Activated CD4-positive, alpha-beta T cell treated with anti-CD3 and anti-CD28 coated beads, Interleukin-10, Interleukin-2, amounts not matched to agents 100 ng/mL and 50 ng/mL, durations not matched to agents 16 hours and 8 hours (primary cell): ENCODE measurements at regions not wholly inside any gene's neighbourhood (a gene's known extent, or its start where the extent isn't known, plus 50 kb on each side); places are given as distances from the start of the nearest gene placed in this dataset.

Experiments
- DNase-seq: peaks from one replicate; pipeline ENCODE4 v3.0.0-alpha.2; 2020

GRCh38 chr6:45830441-45831139 is 185.1 kb downstream of the CLIC5 start:
- DNase-seq = peak; percentile 94

- no peak for DNase-seq
Observed at GRCh38 chr6:45829873-45830272, 185.8 kb downstream of the CLIC5 start.

DNA sequence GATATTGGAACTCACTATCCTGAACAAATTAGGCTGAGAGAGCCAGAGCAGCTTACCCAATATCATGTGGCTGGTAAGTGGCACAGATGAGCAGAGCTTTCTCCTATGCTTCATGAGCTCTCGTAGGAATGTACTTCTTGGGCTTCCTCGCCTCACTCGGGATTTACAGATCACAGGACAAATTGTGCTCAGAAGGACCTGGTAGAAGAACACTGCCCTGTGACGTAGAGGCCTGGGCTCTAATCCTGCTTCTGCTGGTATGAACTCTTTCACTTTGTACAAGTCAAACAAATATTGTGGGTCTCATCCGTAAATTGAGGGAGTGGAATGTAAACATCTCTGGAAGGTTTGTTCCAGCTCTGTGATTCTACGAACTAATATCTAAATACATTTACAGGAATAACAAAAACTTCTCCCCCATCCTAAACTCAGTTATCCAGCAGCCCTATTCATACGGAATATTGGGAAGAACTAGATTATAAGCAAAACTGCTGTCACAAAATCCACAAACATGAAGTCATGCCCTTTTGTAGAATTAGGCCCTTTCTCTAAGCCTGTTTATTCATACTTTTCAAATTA is 187.6 kb downstream of the CLIC5 start:
- no peak for DNase-seq

DNA sequence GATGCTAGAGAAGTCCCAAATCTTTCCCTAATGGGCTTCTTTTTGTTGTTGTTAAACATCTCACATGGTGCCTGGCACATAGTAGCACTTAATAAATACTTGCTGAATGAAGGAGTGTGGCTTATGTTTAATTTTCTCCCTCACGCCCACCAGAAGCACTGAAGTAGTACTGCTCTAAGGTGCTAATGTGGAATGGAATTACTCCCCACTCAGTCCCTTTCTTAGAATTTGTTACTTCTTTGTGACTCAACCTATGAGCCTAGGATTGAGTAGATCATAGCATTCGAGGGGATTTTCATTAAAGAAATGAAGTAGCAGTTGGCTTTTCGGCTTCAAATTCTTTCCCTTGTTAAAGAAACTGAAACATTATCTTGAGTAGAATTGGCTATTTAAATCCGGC is 192.8 kb downstream of the CLIC5 start:
- peak; percentile 61 for DNase-seq

DNA sequence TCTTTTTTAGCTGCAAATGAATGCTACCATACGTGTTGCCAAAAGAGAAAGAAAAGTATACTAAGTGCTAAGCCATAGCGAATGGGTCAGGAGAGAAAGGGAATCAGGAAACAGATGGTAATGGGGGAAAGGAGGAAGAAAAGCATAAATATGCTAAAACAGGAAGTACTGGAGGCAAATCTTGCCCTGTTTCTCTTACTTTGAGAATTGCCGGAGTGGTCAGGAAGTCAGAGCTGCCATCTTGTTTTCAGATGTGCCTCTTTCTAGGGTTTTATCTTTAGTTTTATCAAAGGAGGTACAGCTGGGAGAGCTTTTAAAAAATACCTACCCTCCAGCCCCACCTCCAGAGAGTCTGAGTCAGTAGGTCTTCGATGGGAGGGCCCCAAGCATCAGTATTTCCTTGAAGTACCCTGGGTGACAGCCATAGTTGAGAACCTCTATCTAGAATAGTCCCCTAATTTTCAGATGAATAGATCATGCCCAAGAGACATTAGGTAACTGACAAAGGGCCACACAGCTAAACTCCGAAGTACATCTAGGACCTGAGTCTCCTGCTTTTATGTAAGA is 193.3 kb downstream of the CLIC5 start:
- DNase-seq = peak; percentile 67

DNA sequence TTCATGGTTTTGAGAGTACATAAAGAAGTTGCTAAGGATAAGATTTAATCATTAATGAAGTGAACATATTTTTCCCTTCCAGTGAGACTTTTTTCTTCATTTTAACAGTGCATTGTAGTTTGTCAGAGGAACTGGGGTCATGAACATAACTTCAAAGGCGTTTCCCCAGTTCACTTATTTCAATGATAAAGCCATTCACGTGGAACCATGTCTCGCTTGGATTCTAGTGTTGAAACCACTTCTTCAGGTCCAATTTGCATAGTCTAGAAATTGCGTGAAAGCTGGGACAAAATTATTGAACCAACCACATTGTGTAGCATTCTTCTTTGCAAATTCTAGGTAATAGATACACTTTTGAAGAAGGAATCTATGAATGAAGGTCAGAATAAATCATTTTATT is 197.0 kb downstream of the CLIC5 start:
- no peak for DNase-seq

DNA sequence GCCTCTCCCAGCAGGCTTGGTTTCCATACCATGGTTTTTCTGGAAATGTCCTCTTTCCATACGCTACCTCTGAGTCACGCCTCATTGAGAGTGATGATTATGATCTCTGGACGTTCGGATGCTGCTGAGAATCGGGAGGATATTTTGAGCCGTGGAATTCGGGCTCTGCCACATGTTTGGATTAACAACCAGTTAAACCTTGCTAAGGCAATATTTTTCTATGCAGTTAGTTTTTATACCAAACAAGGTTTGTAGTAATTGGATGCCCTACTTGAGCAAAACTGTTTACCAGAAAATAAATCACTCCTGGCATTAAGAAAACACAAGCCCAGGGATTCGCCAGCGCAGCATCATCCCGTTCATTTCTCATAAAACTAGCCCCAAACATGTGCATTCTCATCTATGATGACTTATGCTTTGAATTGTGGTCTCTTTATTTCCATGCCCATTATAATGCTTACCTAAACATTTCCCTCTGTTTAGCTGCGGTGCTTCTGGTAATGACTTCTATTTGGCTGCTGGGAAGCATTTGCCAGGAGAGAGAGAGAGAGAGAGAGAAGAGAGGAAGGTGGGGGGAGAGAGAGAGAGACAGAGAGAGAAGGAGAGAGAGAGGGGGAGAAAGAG is 198.9 kb downstream of the CLIC5 start:
- no peak for DNase-seq

DNA sequence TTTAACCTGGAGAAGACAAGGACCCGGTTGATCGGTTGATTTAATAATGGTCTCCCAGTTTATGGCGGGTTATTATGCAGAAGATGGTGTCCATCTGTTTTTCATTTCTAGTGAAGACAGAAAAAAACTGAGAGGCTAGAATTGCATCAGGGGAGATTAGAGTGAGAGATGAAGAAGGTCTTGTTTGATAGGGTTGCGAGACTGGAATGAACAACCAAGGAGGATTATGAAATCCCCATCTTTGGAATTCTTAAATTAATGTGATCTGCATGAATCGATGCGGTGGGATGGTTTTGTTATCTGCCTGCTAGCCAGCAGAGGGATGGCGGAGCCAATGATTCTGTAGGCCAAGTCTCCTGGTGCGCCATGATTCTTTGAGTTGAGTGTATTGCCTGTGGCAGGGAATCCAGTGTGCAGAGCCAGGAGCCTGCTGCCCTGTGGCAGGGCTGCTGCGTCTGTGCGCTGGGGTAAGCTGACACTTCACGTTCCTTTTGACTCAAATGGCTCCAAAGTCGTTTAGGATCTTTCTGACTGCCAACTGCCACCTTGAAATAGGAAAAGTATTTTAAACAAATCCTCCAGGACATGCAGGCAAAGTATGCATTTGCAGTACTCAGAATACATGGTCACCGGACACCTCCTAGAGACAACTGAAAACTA is 200.1 kb downstream of the CLIC5 start:
- no peak for DNase-seq

GRCh38 chr6:45814772-45815171 is 200.9 kb downstream of the CLIC5 start:
- DNase-seq = no peak

- no peak for DNase-seq
Observed at GRCh38 chr6:45813943-45814342, 201.7 kb downstream of the CLIC5 start.

GRCh38 chr6:45812922-45813321 is 202.7 kb downstream of the CLIC5 start:
- DNase-seq = no peak

DNA sequence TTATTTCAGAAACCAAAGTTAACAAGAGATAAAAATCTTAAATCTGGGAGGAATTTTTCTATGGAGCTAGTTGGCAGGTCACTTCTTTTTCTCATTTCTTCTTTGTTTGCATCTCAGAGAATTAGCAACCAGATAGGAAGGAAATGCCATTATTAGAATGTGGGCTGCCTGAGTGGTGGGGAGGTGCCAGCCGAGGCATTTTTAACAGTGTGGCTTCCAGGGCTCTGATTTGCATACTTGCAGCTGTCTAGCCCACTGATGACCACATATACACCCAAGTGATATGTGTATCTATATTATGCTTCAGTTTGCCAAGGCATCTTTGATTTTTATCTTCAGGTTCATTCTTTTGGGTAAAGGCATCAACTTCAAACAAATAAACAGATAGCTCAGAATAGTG is 206.7 kb downstream of the CLIC5 start:
- no peak for DNase-seq

DNA sequence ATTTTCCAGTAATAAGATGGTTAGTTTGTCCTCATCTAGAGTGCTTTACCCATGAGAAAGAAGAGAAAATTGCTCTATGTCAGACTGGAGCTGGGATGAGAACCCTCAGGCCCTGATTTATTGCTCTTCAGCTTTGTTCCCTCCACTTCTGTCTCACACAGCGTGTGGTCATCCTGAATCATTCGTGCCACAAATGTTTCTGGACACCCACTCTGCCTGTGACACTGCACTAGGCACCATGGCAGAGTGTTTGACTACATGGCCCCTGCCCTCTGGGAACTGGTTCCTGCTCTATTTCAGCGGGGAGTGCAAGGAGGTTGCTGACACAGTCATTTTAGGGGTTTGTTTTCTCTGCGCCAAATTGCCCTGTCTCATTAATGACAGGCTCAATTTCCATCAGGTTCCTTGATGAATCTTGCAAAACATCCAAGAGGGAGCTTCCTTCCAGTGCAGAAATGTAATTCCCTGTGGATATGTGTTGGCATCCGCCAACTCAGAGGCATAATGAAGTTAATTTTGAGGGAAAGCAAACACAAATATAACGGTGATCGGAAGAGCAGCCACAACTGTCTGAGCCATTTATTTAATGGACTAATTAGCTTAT is 207.5 kb downstream of the CLIC5 start:
- no peak for DNase-seq

DNA sequence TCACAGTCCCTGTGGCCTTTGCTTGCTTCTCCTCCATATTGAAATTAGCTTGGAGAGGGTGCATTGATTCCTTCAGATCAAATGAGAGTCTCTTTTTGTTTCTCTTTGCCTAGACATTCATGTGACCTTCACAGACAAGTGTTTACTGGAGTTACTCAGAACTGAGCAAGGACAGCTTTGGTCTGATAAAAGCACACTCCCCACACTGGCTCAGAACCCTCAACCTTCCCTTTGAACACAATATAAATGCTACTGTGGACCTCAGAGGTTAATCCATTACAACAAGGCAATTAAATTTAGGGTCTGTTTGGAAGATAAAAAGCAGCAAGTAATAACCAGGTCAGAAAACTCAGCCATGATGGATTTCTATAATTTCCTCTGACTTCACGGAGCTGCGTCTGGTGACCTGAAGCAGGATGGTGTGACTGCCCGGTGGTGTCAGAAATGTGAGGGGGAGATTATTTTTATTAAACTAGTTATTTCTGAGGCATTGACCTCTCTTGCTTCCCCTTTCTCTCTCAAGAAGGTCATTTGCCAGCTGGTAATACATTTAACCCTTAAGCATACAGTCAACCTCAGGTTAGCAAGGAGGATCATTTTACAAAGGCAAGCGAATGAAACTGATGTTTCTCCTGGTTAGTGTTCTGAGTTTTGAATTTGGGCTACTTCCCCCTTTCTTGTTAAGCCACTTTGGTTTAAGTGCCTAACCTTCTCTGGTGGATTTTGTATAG is 208.2 kb downstream of the CLIC5 start:
- DNase-seq = no peak

DNA sequence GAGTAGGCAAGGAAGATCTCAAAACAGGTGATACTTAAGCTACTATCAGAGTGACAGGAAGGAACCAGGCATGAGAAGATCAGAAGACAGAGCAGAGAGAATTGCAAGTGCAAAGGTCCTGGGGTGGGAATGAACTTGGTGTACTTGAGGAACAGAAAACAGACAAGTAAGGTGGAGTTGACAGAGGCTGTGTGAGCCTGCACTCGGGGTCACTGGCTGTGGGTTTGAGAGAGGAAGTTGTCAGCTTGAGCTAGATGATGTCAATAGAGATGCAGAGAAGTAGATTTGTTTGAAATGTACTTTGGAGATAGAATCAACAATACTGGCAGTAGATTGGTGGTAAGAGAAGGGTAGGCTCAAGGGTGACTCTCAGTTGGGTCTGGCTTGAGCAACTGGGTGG is 209.5 kb downstream of the CLIC5 start:
- no peak for DNase-seq

DNA sequence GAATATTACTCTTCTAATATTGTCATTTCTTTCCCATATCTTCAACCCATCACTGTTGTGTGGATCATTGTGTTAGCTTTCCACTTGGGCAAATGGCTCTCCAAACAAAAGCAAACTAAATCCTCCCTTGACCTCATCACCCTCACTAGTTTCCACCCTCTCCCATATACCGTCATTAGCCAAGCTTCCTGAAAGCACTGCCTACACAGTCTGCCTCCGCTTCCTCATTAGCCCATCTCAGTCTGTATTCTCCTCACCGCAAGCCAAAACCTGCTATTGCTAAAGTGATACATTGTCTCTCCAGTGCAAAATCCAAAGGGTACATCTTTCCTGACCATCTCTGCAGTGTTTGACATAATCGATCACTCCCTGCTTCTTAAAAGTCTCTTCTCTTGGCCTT is 212.6 kb downstream of the CLIC5 start:
- DNase-seq = peak; percentile 53

- DNase-seq = peak; percentile 95
Observed at GRCh38 chr6:45801471-45802289, 214.0 kb downstream of the CLIC5 start.

- no peak for DNase-seq
Observed at GRCh38 chr6:45800911-45801310, 214.7 kb downstream of the CLIC5 start.

DNA sequence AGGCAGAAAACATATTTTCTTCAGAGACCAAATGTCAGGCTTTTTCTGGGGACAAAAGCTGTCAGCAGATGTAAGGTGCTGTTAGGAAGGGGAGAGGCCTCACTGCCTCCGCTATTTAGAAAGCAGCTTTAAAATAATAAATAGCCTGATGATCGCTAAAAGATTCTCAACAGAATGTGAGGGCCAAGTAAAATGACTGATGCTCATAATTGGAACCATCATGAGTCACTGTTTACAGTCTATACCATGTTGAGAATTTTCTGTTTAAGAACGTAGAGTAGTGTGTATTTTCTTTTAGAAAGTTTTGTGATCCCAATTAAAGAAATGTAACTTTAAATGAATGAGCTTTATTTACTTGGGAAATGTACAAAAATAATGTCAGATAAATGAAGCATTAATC is 220.0 kb downstream of the CLIC5 start:
- no peak for DNase-seq

- no peak for DNase-seq
Observed at GRCh38 chr6:45794465-45794864, 221.2 kb downstream of the CLIC5 start.
